IMR-90 (cell line): ENCODE measurements at regions not wholly inside any gene's neighbourhood (a gene's known extent, or its start where the extent isn't known, plus 50 kb on each side); places are given as distances from the start of the nearest gene placed in this dataset.

ENCODE experiments used
- CEBPB ChIP-seq: IDR thresholded peaks from 2 replicates; pipeline ENCODE4 v1.6.1; 2012; ENCODE audit warnings: low read depth, low read length, improper control_type of control experiment
- FOS ChIP-seq: fragments of 150-350 bp; IDR thresholded peaks from 2 replicates; pipeline ENCODE4 v1.6.1; 2016; ENCODE audit warnings: low read depth, low read length
- MAFK ChIP-seq: IDR thresholded peaks from 2 replicates; pipeline ENCODE4 v1.6.1; 2012; ENCODE audit warnings: low read depth, low read length, improper control_type of control experiment
- MXI1 ChIP-seq: IDR thresholded peaks from 2 replicates; pipeline ENCODE4 v1.6.1; 2012; ENCODE audit warnings: low read depth, mild to moderate bottlenecking, low read length, moderate library complexity, borderline replicate concordance
- POLR2A ChIP-seq: IDR thresholded peaks from 2 replicates; pipeline ENCODE4 v1.6.1; 2012; ENCODE audit warnings: mild to moderate bottlenecking, low read depth, low read length
- RAD21 ChIP-seq: IDR thresholded peaks from 2 replicates; pipeline ENCODE4 v1.6.1; 2012; ENCODE audit warnings: low read length, improper control_type of control experiment
- RCOR1 ChIP-seq: IDR thresholded peaks from 2 replicates; pipeline ENCODE4 v1.6.1; 2012; ENCODE audit warnings: mild to moderate bottlenecking, low read length, improper control_type of control experiment; ENCODE audit not compliant: insufficient replicate concordance
- RFX5 ChIP-seq: IDR thresholded peaks from 2 replicates; pipeline ENCODE4 v1.8.0; 2012; ENCODE audit warnings: low read depth, mild to moderate bottlenecking, low read length, moderate library complexity
- SMC3 ChIP-seq: fragments of 150-350 bp; IDR thresholded peaks from 2 replicates; pipeline ENCODE4 v1.6.1; 2016; ENCODE audit warnings: low read depth, mild to moderate bottlenecking, antibody characterized with exemption, low read length, moderate library complexity
- TF ChIP-seq, protein P1 (sequence below): conservative IDR thresholded peaks from 2 replicates; pipeline ENCODE4 v1.5.1; 2012; ENCODE audit warnings: mild to moderate bottlenecking, low read depth, low read length, improper control_type of control experiment
- TF ChIP-seq, protein P2 (sequence below): fragments of 150-350 bp; IDR thresholded peaks from 2 replicates; pipeline ENCODE4 v1.6.1; 2017; ENCODE audit warnings: mild to moderate bottlenecking, antibody characterized with exemption, low read length, low read depth

DNA sequence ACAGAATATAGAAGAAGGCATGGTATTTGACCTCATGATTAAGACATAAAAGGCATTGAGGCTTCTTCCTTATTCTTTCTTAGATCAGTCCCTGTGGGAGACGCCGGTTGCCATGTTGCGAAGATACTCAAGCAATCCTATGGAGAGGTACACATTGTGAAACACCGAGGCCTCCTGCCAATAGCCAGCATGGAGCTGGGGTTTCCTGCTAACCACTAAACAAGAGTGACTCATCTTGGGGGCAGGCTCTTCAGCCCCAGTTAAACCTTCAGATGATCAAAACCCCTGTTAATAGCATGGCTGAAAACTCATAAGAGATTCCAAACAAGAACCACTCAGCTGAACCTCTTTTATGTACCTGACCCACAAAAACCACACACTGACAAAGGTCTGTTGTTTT, 478.8 kb downstream of the CD83 start:
- TF ChIP-seq, protein P1, sequence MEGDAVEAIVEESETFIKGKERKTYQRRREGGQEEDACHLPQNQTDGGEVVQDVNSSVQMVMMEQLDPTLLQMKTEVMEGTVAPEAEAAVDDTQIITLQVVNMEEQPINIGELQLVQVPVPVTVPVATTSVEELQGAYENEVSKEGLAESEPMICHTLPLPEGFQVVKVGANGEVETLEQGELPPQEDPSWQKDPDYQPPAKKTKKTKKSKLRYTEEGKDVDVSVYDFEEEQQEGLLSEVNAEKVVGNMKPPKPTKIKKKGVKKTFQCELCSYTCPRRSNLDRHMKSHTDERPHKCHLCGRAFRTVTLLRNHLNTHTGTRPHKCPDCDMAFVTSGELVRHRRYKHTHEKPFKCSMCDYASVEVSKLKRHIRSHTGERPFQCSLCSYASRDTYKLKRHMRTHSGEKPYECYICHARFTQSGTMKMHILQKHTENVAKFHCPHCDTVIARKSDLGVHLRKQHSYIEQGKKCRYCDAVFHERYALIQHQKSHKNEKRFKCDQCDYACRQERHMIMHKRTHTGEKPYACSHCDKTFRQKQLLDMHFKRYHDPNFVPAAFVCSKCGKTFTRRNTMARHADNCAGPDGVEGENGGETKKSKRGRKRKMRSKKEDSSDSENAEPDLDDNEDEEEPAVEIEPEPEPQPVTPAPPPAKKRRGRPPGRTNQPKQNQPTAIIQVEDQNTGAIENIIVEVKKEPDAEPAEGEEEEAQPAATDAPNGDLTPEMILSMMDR: no peak
- TF ChIP-seq RCOR1 (no peak), RAD21 (no peak), MAFK (no peak), POLR2A (no peak), RFX5 (no peak), FOS (no peak), MXI1 (no peak), CEBPB (peak; percentile 76), SMC3 (no peak)
- TF ChIP-seq, protein P2, sequence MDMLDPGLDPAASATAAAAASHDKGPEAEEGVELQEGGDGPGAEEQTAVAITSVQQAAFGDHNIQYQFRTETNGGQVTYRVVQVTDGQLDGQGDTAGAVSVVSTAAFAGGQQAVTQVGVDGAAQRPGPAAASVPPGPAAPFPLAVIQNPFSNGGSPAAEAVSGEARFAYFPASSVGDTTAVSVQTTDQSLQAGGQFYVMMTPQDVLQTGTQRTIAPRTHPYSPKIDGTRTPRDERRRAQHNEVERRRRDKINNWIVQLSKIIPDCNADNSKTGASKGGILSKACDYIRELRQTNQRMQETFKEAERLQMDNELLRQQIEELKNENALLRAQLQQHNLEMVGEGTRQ: no peak
